ENCODE measurements at regions not wholly inside any gene's neighbourhood (a gene's known extent, or its start where the extent isn't known, plus 50 kb on each side); places are given as distances from the start of the nearest gene placed in this dataset.

DNA sequence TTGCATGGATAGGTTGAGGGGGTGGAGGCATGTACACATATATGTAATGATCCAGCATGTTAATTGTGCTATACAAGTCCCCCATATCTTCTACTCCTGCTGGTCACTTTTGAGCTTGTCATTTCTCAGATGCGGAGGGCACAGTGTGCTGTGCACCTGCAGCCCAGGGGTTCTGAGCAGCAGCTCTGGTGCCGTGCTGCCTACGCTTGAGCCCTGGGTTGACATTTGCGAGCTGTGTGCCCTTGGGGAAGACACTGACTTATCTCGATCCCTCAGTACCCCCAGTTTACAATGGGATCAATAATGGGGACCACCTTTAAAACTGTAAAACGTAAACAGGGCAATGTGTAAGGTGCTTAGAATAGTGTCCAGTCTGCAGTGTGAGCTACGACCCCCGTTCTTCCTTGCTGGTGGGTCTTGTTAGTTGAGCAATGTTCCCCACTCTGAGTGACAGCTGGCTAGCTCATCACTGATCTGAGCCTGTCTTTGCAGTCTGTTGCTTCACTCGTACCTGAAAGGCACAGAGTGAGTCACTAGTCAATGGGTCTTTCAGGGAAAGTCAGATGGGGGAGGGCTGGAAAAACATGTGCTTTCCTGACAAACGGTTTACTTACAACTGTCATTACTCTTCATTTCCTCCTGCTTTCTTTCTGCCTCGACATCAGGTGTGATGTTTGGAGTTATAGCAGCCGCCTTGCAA is 91.7 kb downstream of the SLC2A10 start:
- POLR2A ChIA-PET (ENCODE audit: unreplicated experiment): no interaction called here
- Histone ChIP-seq H3F3A (ENCODE audit: low read length, unreplicated experiment) (no peaks in the 10 kb centered on the region), H3K36me3 (ENCODE audit: low read depth, low read length) (no peaks in the 10 kb centered on the region), H3K9ac (ENCODE audit: low read length) (no peak overlapping the region), H3K4me2 (ENCODE audit: low read length) (no peak overlapping the region), H3K79me2 (ENCODE audit: low read length) (no peaks in the 10 kb centered on the region), H3K4me3 (ENCODE audit: low read length) (no peak overlapping the region), H4K20me1 (ENCODE audit: low read length) (no peaks in the 10 kb centered on the region), H3K9me2 (replicated peaks; ENCODE audit: low read length) (no peaks in the 10 kb centered on the region), H3K27ac (ENCODE audit: low read length) (no peak overlapping the region), H3K4me1 (ENCODE audit: insufficient read depth, low read length) (no peaks in the 10 kb centered on the region), H3K9me3 (ENCODE audit: low read length) (no peaks in the 10 kb centered on the region), H2AFZ (ENCODE audit: low read length) (no peak overlapping the region), H3K27me3 (ENCODE audit: low read length) (peaks cover 41% of the 10 kb centered on the region)
- no peak for ATAC-seq
- TF ChIP-seq EZH2 (IDR thresholded peaks at IDR 0.05; ENCODE audit: low read length, unreplicated experiment) (no peak), EZH2phosphoT487 (IDR thresholded peaks at IDR 0.05; ENCODE audit: borderline replicate concordance, low read length) (no peak)
- TF ChIP-seq, protein P1, sequence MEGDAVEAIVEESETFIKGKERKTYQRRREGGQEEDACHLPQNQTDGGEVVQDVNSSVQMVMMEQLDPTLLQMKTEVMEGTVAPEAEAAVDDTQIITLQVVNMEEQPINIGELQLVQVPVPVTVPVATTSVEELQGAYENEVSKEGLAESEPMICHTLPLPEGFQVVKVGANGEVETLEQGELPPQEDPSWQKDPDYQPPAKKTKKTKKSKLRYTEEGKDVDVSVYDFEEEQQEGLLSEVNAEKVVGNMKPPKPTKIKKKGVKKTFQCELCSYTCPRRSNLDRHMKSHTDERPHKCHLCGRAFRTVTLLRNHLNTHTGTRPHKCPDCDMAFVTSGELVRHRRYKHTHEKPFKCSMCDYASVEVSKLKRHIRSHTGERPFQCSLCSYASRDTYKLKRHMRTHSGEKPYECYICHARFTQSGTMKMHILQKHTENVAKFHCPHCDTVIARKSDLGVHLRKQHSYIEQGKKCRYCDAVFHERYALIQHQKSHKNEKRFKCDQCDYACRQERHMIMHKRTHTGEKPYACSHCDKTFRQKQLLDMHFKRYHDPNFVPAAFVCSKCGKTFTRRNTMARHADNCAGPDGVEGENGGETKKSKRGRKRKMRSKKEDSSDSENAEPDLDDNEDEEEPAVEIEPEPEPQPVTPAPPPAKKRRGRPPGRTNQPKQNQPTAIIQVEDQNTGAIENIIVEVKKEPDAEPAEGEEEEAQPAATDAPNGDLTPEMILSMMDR (conservative IDR thresholded peaks at IDR 0.05; ENCODE audit: low read depth, low read length): no peak
- DNase-seq: peak; percentile 54
- intact Hi-C loops (cut with micrococcal nuclease): no loop called here
- CTCF ChIA-PET: no interaction called here
- BruUV-seq (replicated peaks): no TSS peak

DNA sequence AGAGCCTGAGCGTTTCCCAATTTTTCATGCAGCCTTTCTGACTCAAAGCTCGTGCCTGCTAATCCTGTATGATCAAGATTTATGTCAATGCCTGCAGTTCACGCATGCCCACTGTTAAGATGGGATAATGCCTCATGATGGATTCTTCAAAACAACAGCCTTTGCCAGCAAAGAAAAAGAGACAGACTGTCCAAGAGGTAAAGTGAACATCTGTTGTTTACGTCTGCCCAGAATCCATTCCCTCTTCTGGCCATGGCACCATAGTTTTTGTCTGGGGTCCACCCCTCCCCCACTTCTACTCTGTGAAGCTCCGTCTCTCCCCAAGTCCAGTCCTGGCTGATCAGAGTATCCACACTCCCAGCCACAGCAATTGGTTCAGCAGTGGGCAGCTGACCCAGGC is 91.9 kb upstream of the EYA2 start:
- Histone ChIP-seq H3F3A (ENCODE audit: low read length, unreplicated experiment) (no peaks in the 10 kb centered on the region), H3K9ac (ENCODE audit: low read length) (no peak overlapping the region), H3K27ac (ENCODE audit: low read length) (no peak overlapping the region), H4K20me1 (ENCODE audit: low read length) (no peaks in the 10 kb centered on the region), H3K27me3 (ENCODE audit: low read length) (peaks cover 28% of the 10 kb centered on the region), H3K4me2 (ENCODE audit: low read length) (no peak overlapping the region), H3K9me2 (replicated peaks; ENCODE audit: low read length) (no peaks in the 10 kb centered on the region), H2AFZ (ENCODE audit: low read length) (no peak overlapping the region), H3K4me3 (ENCODE audit: low read length) (no peak overlapping the region), H3K36me3 (ENCODE audit: low read depth, low read length) (no peaks in the 10 kb centered on the region), H3K9me3 (ENCODE audit: low read length) (no peaks in the 10 kb centered on the region), H3K4me1 (ENCODE audit: insufficient read depth, low read length) (no peaks in the 10 kb centered on the region), H3K79me2 (ENCODE audit: low read length) (no peaks in the 10 kb centered on the region)
- intact Hi-C loops (cut with micrococcal nuclease): no loop called here
- POLR2A ChIA-PET (ENCODE audit: unreplicated experiment): no interaction called here
- CTCF ChIA-PET: no interaction called here
- ATAC-seq (no peak), DNase-seq (no peak)
- no peak for TF ChIP-seq EZH2phosphoT487 (IDR thresholded peaks at IDR 0.05; ENCODE audit: borderline replicate concordance, low read length)
- TF ChIP-seq, protein P1 (conservative IDR thresholded peaks at IDR 0.05; ENCODE audit: low read depth, low read length): no peak
- TF ChIP-seq EZH2 (IDR thresholded peaks at IDR 0.05; ENCODE audit: low read length, unreplicated experiment): no peak
- no TSS peak for BruUV-seq (replicated peaks)

DNA sequence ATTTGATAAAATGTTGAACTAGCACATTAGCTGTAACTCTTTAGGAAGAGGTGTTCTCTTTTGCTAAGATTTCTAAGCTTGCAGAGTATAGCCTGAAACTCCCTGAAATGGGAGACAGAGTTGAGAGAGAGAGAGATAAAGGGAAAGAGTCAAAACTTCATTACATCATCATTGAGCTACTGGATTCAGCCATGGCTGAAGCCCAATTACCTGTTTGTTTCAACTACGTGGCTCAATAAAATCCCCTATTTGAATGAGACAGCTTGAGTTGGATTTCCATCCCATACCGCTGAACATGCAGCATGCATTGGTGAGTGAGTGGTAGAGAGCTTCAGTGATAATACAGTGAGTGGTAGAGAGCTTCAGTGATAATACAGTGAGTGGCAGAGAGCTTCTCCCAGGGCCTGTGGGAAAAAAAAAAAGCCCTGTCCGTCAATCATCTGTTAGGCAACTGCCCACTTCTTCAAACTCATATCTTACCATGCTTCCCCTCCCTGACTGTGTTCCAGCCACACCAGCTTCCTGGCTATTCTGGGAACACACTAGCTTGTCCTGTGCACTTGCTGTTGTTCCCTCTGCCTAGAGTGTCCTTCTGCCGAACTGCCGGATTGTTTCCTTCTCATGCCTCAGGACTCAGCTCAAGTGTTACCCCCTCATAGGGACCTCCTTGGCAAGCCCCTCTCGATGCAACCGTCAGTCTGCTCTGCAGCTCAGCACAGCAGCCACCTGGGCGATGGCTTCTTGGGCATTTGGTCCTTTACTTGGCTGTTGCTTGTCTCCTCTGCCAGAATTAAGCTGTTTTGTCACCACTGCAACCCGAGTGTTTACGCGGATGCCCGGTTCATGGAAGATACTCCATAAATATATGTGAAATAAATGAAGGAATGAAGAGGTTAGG is 91.3 kb upstream of the EYA2 start:
- H3K4me1 ChIP-seq (ENCODE audit: insufficient read depth, low read length): no peaks in the 10 kb centered on the region
- H3K79me2 ChIP-seq (ENCODE audit: low read length): no peaks in the 10 kb centered on the region
- no peaks in the 10 kb centered on the region for H3K9me3 ChIP-seq (ENCODE audit: low read length)
- ATAC-seq (no peak), DNase-seq (no peak)
- CTCF ChIA-PET: no interaction called here
- no peak overlapping the region for H3K9ac ChIP-seq (ENCODE audit: low read length)
- no peak overlapping the region for H2AFZ ChIP-seq (ENCODE audit: low read length)
- no peaks in the 10 kb centered on the region for H3K9me2 ChIP-seq (replicated peaks; ENCODE audit: low read length)
- no peak overlapping the region for H3K4me3 ChIP-seq (ENCODE audit: low read length)
- H4K20me1 ChIP-seq (ENCODE audit: low read length): no peaks in the 10 kb centered on the region
- BruUV-seq (replicated peaks): no TSS peak
- no peaks in the 10 kb centered on the region for H3K36me3 ChIP-seq (ENCODE audit: low read depth, low read length)
- no peak overlapping the region for H3K4me2 ChIP-seq (ENCODE audit: low read length)
- H3K27ac ChIP-seq (ENCODE audit: low read length): no peak overlapping the region
- intact Hi-C loops (cut with micrococcal nuclease): no loop called here
- H3K27me3 ChIP-seq (ENCODE audit: low read length): peaks cover 24% of the 10 kb centered on the region
- POLR2A ChIA-PET (ENCODE audit: unreplicated experiment): no interaction called here
- H3F3A ChIP-seq (ENCODE audit: low read length, unreplicated experiment): no peaks in the 10 kb centered on the region
- TF ChIP-seq EZH2 (IDR thresholded peaks at IDR 0.05; ENCODE audit: low read length, unreplicated experiment) (no peak), EZH2phosphoT487 (IDR thresholded peaks at IDR 0.05; ENCODE audit: borderline replicate concordance, low read length) (no peak)

Data from PC-3 (cell line).